ENCODE measurements at regions not wholly inside any gene's neighbourhood (a gene's known extent, or its start where the extent isn't known, plus 50 kb on each side); places are given as distances from the start of the nearest gene placed in this dataset.

DNA sequence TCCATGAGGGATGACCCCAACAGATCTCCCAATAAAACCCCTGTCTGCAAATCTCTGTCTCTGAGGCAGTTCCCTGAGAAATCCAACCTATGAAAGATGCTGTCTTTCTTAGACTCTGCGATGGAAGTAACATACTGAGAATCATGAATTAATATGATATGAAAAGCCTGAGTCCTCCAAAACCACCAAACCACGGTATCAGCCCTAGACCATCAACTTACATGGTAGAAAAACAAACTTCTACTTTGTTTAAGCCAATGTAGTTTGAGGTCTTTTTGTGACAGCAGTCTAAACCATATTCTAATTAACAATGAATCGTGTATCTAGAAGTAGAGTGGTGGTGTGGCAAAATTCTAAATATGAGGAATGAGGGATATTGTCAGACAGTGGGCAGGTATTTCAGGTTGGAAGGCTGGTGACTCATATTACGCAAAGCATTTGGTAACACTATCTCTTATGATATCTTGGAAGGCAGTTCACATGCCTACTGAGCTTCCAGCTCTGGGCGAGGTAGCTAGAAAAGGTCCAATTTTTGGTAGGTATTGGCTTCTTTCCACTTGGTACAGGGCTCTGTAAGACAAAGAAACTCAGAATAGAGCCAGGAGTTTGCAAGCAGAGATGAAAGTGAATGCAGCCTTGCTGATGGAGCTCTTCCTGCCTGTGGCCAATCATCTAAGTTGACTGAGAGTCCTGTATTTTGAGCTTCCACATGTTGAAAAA lies 215.8 kb downstream of the ZFP36L2 start:
- peak overlapping the region; percentile 70 for H2AFZ ChIP-seq (ENCODE audit: low read length)
- no peaks in the 10 kb centered on the region for H3K79me2 ChIP-seq (ENCODE audit: insufficient read depth, low read length)
- H3K4me2 ChIP-seq (ENCODE audit: low read depth, low read length, poor library complexity, severe bottlenecking) = peak overlapping the region; percentile 54
- H3K9me2 ChIP-seq (replicated peaks; ENCODE audit: low read depth, low read length) = no peaks in the 10 kb centered on the region
- no peaks in the 10 kb centered on the region for H3F3A ChIP-seq (ENCODE audit: low read depth)
- peaks cover 51% of the 10 kb centered on the region for H3K4me1 ChIP-seq (ENCODE audit: insufficient read depth, low read length, poor library complexity, severe bottlenecking)
- H3K36me3 ChIP-seq (ENCODE audit: insufficient read depth, low read length) = no peaks in the 10 kb centered on the region
- peak overlapping the region; percentile 23 for H3K9ac ChIP-seq (ENCODE audit: low read depth, low read length, poor library complexity, severe bottlenecking)
- no peak for TF ChIP-seq EZH2phosphoT487 (IDR thresholded peaks at IDR 0.05; ENCODE audit: borderline replicate concordance)
- peaks cover 5% of the 10 kb centered on the region; the same call in 1 of the 2 replicates for H3K9me3 ChIP-seq (ENCODE audit: insufficient read depth, low read depth, low read length)
- no peaks in the 10 kb centered on the region for H3K27me3 ChIP-seq (ENCODE audit: insufficient read depth, low read length, poor library complexity, severe bottlenecking)
- H4K20me1 ChIP-seq (ENCODE audit: insufficient read depth, low read length, poor library complexity, severe bottlenecking) = no peaks in the 10 kb centered on the region
- peak overlapping the region; percentile 11 for H3K4me3 ChIP-seq (ENCODE audit: low read length, poor library complexity, severe bottlenecking)

GRCh38 chr2:43009448-43009847 lies 217.0 kb downstream of the ZFP36L2 start:
- peaks cover 5% of the 10 kb centered on the region; the same call in 1 of the 2 replicates for H3K9me3 ChIP-seq (ENCODE audit: insufficient read depth, low read depth, low read length)
- H3K79me2 ChIP-seq (ENCODE audit: insufficient read depth, low read length) = no peaks in the 10 kb centered on the region
- H3K9me2 ChIP-seq (replicated peaks; ENCODE audit: low read depth, low read length) = no peaks in the 10 kb centered on the region
- H4K20me1 ChIP-seq (ENCODE audit: insufficient read depth, low read length, poor library complexity, severe bottlenecking) = no peaks in the 10 kb centered on the region
- no peak overlapping the region for H3K9ac ChIP-seq (ENCODE audit: low read depth, low read length, poor library complexity, severe bottlenecking)
- TF ChIP-seq, protein P1, sequence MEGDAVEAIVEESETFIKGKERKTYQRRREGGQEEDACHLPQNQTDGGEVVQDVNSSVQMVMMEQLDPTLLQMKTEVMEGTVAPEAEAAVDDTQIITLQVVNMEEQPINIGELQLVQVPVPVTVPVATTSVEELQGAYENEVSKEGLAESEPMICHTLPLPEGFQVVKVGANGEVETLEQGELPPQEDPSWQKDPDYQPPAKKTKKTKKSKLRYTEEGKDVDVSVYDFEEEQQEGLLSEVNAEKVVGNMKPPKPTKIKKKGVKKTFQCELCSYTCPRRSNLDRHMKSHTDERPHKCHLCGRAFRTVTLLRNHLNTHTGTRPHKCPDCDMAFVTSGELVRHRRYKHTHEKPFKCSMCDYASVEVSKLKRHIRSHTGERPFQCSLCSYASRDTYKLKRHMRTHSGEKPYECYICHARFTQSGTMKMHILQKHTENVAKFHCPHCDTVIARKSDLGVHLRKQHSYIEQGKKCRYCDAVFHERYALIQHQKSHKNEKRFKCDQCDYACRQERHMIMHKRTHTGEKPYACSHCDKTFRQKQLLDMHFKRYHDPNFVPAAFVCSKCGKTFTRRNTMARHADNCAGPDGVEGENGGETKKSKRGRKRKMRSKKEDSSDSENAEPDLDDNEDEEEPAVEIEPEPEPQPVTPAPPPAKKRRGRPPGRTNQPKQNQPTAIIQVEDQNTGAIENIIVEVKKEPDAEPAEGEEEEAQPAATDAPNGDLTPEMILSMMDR (conservative IDR thresholded peaks at IDR 0.05; ENCODE audit: low read length) = no peak
- no peak for TF ChIP-seq EZH2phosphoT487 (IDR thresholded peaks at IDR 0.05; ENCODE audit: borderline replicate concordance)
- H2AFZ ChIP-seq (ENCODE audit: low read length) = no peak overlapping the region
- peaks cover 50% of the 10 kb centered on the region for H3K4me1 ChIP-seq (ENCODE audit: insufficient read depth, low read length, poor library complexity, severe bottlenecking)
- H3K36me3 ChIP-seq (ENCODE audit: insufficient read depth, low read length) = no peaks in the 10 kb centered on the region
- H3K4me3 ChIP-seq (ENCODE audit: low read length, poor library complexity, severe bottlenecking) = no peak overlapping the region
- no peaks in the 10 kb centered on the region for H3F3A ChIP-seq (ENCODE audit: low read depth)
- no peak overlapping the region for H3K4me2 ChIP-seq (ENCODE audit: low read depth, low read length, poor library complexity, severe bottlenecking)
- H3K27me3 ChIP-seq (ENCODE audit: insufficient read depth, low read length, poor library complexity, severe bottlenecking) = no peaks in the 10 kb centered on the region

GRCh38 chr2:43008388-43008787 lies 216.0 kb upstream of the HAAO start:
- Histone ChIP-seq H3K79me2 (ENCODE audit: insufficient read depth, low read length) (no peaks in the 10 kb centered on the region), H2AFZ (ENCODE audit: low read length) (no peak overlapping the region), H3K9ac (ENCODE audit: low read depth, low read length, poor library complexity, severe bottlenecking) (no peak overlapping the region), H3K27me3 (ENCODE audit: insufficient read depth, low read length, poor library complexity, severe bottlenecking) (no peaks in the 10 kb centered on the region), H3K4me2 (ENCODE audit: low read depth, low read length, poor library complexity, severe bottlenecking) (no peak overlapping the region), H4K20me1 (ENCODE audit: insufficient read depth, low read length, poor library complexity, severe bottlenecking) (no peaks in the 10 kb centered on the region), H3K4me3 (ENCODE audit: low read length, poor library complexity, severe bottlenecking) (no peak overlapping the region), H3F3A (ENCODE audit: low read depth) (no peaks in the 10 kb centered on the region), H3K9me3 (ENCODE audit: insufficient read depth, low read depth, low read length) (peaks cover 5% of the 10 kb centered on the region; the same call in 1 of the 2 replicates), H3K4me1 (ENCODE audit: insufficient read depth, low read length, poor library complexity, severe bottlenecking) (peaks cover 41% of the 10 kb centered on the region), H3K9me2 (replicated peaks; ENCODE audit: low read depth, low read length) (no peaks in the 10 kb centered on the region), H3K36me3 (ENCODE audit: insufficient read depth, low read length) (no peaks in the 10 kb centered on the region)
- no peak for TF ChIP-seq EZH2phosphoT487 (IDR thresholded peaks at IDR 0.05; ENCODE audit: borderline replicate concordance)

GRCh38 chr2:43007901-43008300 lies 215.5 kb upstream of the HAAO start:
- H3K9me3 ChIP-seq (ENCODE audit: insufficient read depth, low read depth, low read length) = peaks cover 5% of the 10 kb centered on the region; the same call in 1 of the 2 replicates
- H4K20me1 ChIP-seq (ENCODE audit: insufficient read depth, low read length, poor library complexity, severe bottlenecking) = no peaks in the 10 kb centered on the region
- H3K4me1 ChIP-seq (ENCODE audit: insufficient read depth, low read length, poor library complexity, severe bottlenecking) = peaks cover 38% of the 10 kb centered on the region
- H3K36me3 ChIP-seq (ENCODE audit: insufficient read depth, low read length) = no peaks in the 10 kb centered on the region
- no peak for TF ChIP-seq EZH2phosphoT487 (IDR thresholded peaks at IDR 0.05; ENCODE audit: borderline replicate concordance)
- TF ChIP-seq, protein P1 (conservative IDR thresholded peaks at IDR 0.05; ENCODE audit: low read length) = no peak
- no peaks in the 10 kb centered on the region for H3K9me2 ChIP-seq (replicated peaks; ENCODE audit: low read depth, low read length)
- H2AFZ ChIP-seq (ENCODE audit: low read length) = no peak overlapping the region
- no peak overlapping the region for H3K4me2 ChIP-seq (ENCODE audit: low read depth, low read length, poor library complexity, severe bottlenecking)
- no peaks in the 10 kb centered on the region for H3K79me2 ChIP-seq (ENCODE audit: insufficient read depth, low read length)
- no peak overlapping the region for H3K9ac ChIP-seq (ENCODE audit: low read depth, low read length, poor library complexity, severe bottlenecking)
- no peaks in the 10 kb centered on the region for H3F3A ChIP-seq (ENCODE audit: low read depth)
- no peak overlapping the region for H3K4me3 ChIP-seq (ENCODE audit: low read length, poor library complexity, severe bottlenecking)
- no peaks in the 10 kb centered on the region for H3K27me3 ChIP-seq (ENCODE audit: insufficient read depth, low read length, poor library complexity, severe bottlenecking)

Data from Loucy (cell line).